Esophagus muscularis mucosa (tissue), 4 donors: ENCODE measurements at regions not wholly inside any gene's neighbourhood (a gene's known extent, or its start where the extent isn't known, plus 50 kb on each side); places are given as distances from the start of the nearest gene placed in this dataset.

Experiments
- DNase-seq: peaks from one replicate; pipeline ENCODE4 v3.0.0-alpha.2; 2017; ENCODE audit errors: extremely low spot score
- H3K27ac ChIP-seq, 4 donors: fragments of 200-600 bp; sonication (generic); replicated peaks in 1 of 4; 1 replicate in 3 of 4; 2 replicates in 1 of 4; pipeline ENCODE4 v1.5.1; 2016 to 2019; ENCODE audit warnings: mild to moderate bottlenecking in 1 of 4
- H3K27me3 ChIP-seq, 4 donors: fragments of 200-600 bp; sonication (generic); one replicate each; pipeline versions ENCODE4 v1.5.1 to v1.6.0; 2016 to 2019
- H3K36me3 ChIP-seq, 4 donors: fragments of 200-600 bp; sonication (generic); one replicate each; pipeline ENCODE4 v1.5.1; 2016 to 2019
- H3K4me1 ChIP-seq, 4 donors: fragments of 200-600 bp; sonication (generic); one replicate each; pipeline ENCODE4 v1.5.1; 2016 to 2019
- H3K4me3 ChIP-seq, 4 donors: fragments of 200-600 bp; sonication (generic); 1 replicate in 2 of 4; 2 replicates in 2 of 4; pipeline ENCODE4 v1.5.1; 2016 to 2019; ENCODE audit warnings: mild to moderate bottlenecking in 4 of 4, moderate library complexity in 1 of 4
- H3K9me3 ChIP-seq, 4 donors: fragments of 200-600 bp; sonication (generic); 1 replicate in 3 of 4; 2 replicates in 1 of 4; pipeline ENCODE4 v1.5.1; 2016 to 2019
- EP300 ChIP-seq: sonication (generic); formaldehyde crosslinking; IDR thresholded peaks from one replicate; pipeline ENCODE4 v1.6.1; 2017; ENCODE audit warnings: antibody characterized with exemption
- POLR2A ChIP-seq: fragments of 450-650 bp; IDR thresholded peaks from one replicate; pipeline ENCODE4 v1.6.1; 2017; ENCODE audit warnings: antibody characterized with exemption, moderate library complexity, mild to moderate bottlenecking, low read depth
- POLR2AphosphoS5 ChIP-seq, 2 donors: sonication (generic); formaldehyde crosslinking; IDR thresholded peaks; one replicate each; pipeline ENCODE4 v1.6.1; 2017; ENCODE audit warnings: antibody characterized with exemption in 2 of 2
- WGBS: methylation state at CpG from one replicate; pipeline ENCODE4 v1.1.5; 2018; 5-methylcytosine and 5-hydroxymethylcytosine counted together
- intact Hi-C: fragments of 100-400 bp; cut with DNase I; formaldehyde crosslinking; loops from one replicate; pipeline ENCODE4 v1.15.1; 2023
- TF ChIP-seq, protein P1 (sequence below), 3 experiments: fragments of 200-600 bp in 2 of 3; fragments of 450-650 bp in 1 of 3; sonication (generic) in 2 of 3; IDR thresholded peaks; one replicate each; pipeline ENCODE4 v1.5.1; 2017 to 2019; ENCODE audit warnings: antibody characterized with exemption in 3 of 3, mild to moderate bottlenecking in 2 of 3, moderate library complexity in 1 of 3

DNA sequence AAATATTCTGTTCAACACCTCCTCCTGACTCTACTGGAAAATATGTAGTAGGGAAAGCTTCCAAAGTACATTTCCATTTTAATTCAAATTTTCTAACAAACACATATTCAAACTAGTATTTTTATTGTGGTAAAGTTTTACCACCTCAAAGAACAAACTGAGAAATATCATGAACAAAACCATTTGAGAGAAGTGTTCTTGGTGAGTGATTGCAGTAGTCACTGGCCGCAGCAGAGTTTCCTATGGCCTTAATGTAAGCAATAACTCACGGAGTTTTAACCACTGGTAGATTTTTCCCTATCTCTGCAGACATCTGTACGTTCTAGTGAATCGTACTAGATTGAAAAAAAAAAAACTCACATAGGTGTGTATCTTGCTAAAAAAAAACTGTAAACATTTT lies 487.0 kb upstream of the FZD8 start:
- no peaks in the 10 kb centered on the region for H3K27me3 ChIP-seq
- DNase-seq: no peak
- H3K4me1 ChIP-seq: no peaks in the 10 kb centered on the region
- H3K27ac ChIP-seq: no peak overlapping the region
- no peak overlapping the region for H3K4me3 ChIP-seq
- H3K36me3 ChIP-seq: no peaks in the 10 kb centered on the region
- no peaks in the 10 kb centered on the region for H3K9me3 ChIP-seq
- TF ChIP-seq POLR2AphosphoS5 (IDR thresholded peaks at IDR 0.05) (no peak), EP300 (no peak), POLR2A (no peak)
- intact Hi-C loops: no loop called here
- WGBS: 93% methylated on average over 4 of the region's 4 CpGs

DNA sequence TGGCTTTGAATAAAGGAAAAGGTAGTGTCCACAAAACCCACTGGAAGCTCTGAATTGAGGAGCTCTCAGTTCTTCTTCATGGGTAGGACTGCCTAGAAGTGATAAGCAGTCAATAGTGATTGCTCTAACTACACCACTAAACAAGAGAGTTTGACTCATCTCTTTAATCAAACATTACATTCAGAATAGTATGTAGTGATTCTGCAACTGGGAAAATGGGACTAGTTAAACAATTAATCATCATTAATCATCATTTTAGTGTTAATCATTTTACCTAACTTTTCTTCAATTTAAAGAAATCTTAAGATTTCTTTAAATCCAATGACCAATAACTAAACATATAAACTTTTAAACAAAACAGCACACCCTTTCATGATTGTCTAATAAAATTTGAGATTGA lies 484.0 kb upstream of the FZD8 start:
- Histone ChIP-seq H3K4me3 (no peak overlapping the region), H3K36me3 (no peaks in the 10 kb centered on the region), H3K27me3 (no peaks in the 10 kb centered on the region), H3K27ac (no peak overlapping the region), H3K4me1 (no peaks in the 10 kb centered on the region), H3K9me3 (no peaks in the 10 kb centered on the region)
- TF ChIP-seq, protein P1, sequence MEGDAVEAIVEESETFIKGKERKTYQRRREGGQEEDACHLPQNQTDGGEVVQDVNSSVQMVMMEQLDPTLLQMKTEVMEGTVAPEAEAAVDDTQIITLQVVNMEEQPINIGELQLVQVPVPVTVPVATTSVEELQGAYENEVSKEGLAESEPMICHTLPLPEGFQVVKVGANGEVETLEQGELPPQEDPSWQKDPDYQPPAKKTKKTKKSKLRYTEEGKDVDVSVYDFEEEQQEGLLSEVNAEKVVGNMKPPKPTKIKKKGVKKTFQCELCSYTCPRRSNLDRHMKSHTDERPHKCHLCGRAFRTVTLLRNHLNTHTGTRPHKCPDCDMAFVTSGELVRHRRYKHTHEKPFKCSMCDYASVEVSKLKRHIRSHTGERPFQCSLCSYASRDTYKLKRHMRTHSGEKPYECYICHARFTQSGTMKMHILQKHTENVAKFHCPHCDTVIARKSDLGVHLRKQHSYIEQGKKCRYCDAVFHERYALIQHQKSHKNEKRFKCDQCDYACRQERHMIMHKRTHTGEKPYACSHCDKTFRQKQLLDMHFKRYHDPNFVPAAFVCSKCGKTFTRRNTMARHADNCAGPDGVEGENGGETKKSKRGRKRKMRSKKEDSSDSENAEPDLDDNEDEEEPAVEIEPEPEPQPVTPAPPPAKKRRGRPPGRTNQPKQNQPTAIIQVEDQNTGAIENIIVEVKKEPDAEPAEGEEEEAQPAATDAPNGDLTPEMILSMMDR (IDR thresholded peaks at IDR 0.05): no peak
- TF ChIP-seq EP300 (no peak), POLR2AphosphoS5 (IDR thresholded peaks at IDR 0.05) (no peak), POLR2A (no peak)
- intact Hi-C loops: no loop called here
- no peak for DNase-seq

DNA sequence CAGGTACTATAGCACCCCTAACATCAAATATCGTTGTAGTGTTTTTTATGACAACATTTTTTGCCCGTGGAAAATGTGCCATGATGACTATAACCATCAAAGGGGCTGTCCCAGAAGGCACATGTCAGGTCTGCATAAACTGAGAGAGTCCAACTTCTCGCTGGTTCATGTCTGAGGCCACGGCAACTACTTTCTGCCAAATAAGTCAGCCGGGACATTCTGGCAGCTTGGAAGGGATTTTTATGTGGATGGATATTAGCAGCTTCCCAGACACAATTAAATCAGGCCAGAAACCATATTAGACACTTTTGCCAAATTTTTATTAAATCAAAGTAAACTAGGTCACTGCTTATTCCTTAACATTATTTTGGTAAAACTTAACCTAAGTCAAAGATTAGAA lies 477.4 kb upstream of the FZD8 start:
- no peak overlapping the region for H3K27ac ChIP-seq
- H3K4me1 ChIP-seq: peaks cover 4 to 45% (median 37%) of the 10 kb centered on the region in 4 donors
- intact Hi-C loops: no loop called here
- TF ChIP-seq, protein P1 (IDR thresholded peaks at IDR 0.05): no peak
- TF ChIP-seq EP300 (no peak), POLR2AphosphoS5 (IDR thresholded peaks at IDR 0.05) (no peak), POLR2A (no peak)
- no peaks in the 10 kb centered on the region for H3K27me3 ChIP-seq
- DNase-seq: no peak
- H3K4me3 ChIP-seq: no peak overlapping the region
- no peaks in the 10 kb centered on the region for H3K36me3 ChIP-seq
- 58% methylated on average over 5 of the region's 5 CpGs for WGBS
- H3K9me3 ChIP-seq: no peaks in the 10 kb centered on the region

DNA sequence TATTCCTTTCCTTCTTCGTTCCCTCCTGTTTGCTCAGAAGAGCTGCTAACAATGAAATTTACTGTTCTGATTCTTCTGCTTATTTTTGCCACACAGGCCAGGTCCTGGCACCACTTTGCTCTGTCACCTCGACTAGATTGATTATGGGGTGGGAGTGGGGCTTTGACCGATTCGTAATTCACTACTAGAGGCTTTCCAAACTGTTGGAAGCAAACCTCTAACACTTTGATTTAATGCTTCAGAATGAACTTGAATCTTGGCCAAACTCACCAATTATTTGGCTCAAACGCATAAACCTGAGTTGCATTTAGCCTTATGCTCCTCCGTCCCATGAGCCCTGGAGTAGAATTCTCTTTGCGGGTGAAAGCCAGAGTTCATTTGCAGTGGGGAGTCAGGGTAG lies 476.2 kb upstream of the FZD8 start:
- Histone ChIP-seq H3K36me3 (no peaks in the 10 kb centered on the region), H3K4me1 (peaks cover 4 to 45% (median 37%) of the 10 kb centered on the region in 4 donors), H3K27ac (no peak overlapping the region), H3K9me3 (no peaks in the 10 kb centered on the region), H3K27me3 (no peaks in the 10 kb centered on the region), H3K4me3 (no peak overlapping the region)
- WGBS: 40% methylated on average over 7 of the region's 7 CpGs
- intact Hi-C loops: no loop called here
- TF ChIP-seq, protein P1 (IDR thresholded peaks at IDR 0.05): no peak
- TF ChIP-seq EP300: no peak
- TF ChIP-seq POLR2A: no peak
- TF ChIP-seq POLR2AphosphoS5 (IDR thresholded peaks at IDR 0.05): no peak
- no peak for DNase-seq

DNA sequence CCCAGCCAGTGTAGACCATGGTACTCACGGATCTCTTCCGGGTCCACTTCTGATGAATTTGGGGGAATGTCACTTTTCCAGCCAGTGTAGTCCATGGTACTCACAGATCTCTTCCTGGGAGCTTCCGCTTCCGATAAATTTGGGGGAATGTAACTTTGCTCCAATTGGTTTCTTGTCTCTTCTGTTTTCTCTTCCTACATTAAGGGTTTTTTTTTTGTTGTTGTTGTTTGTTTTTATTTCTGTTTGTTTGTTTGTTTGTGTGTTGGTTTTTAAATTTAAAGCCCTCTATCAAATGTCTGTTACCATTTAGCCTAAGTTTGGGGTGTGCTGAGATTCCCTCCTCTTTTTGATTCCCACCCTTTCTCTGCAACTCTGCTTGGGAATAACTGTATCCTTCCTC lies 475.8 kb upstream of the FZD8 start:
- no peak overlapping the region for H3K4me3 ChIP-seq
- H3K4me1 ChIP-seq: peaks cover 4 to 45% (median 37%) of the 10 kb centered on the region in 4 donors
- DNase-seq: no peak
- 65% methylated on average over 4 of the region's 4 CpGs for WGBS
- no peaks in the 10 kb centered on the region for H3K9me3 ChIP-seq
- intact Hi-C loops: no loop called here
- H3K27ac ChIP-seq: no peak overlapping the region
- H3K36me3 ChIP-seq: no peaks in the 10 kb centered on the region
- H3K27me3 ChIP-seq: no peaks in the 10 kb centered on the region
- TF ChIP-seq, protein P1 (IDR thresholded peaks at IDR 0.05): no peak
- TF ChIP-seq EP300 (no peak), POLR2AphosphoS5 (IDR thresholded peaks at IDR 0.05) (no peak), POLR2A (no peak)
